ENCODE measurements at regions not wholly inside any gene's neighbourhood (a gene's known extent, or its start where the extent isn't known, plus 50 kb on each side); places are given as distances from the start of the nearest gene placed in this dataset.

DNA sequence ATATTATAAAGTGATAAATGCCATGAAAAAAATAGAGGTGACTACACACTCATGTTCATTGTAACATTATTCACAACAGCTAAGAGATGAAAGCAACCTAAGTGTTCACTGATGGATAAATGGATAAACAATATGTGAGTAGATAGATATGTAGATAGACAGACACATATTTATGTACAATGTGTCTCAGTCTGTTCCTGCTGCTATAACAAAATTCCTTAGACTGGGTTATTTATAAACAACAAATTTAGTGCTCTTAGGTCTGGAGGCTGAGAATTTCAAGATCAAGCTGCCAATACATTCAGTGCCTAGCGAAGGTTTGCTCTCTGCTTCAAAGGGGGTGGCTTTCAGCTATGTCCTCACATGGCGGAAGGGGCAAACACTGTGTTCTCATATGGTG lies 312.5 kb downstream of the ZNF621 start:
- TF ChIP-seq POLR2AphosphoS5 (IDR thresholded peaks at IDR 0.05; ENCODE audit: low read depth, low read length) = no peak
- TF ChIP-seq SIN3A (IDR thresholded peaks at IDR 0.05; ENCODE audit: borderline replicate concordance, insufficient read depth, low read depth, low read length) = no peak
- TF ChIP-seq CTCF (IDR thresholded peaks at IDR 0.05) = no peak
- TF ChIP-seq, protein P1, sequence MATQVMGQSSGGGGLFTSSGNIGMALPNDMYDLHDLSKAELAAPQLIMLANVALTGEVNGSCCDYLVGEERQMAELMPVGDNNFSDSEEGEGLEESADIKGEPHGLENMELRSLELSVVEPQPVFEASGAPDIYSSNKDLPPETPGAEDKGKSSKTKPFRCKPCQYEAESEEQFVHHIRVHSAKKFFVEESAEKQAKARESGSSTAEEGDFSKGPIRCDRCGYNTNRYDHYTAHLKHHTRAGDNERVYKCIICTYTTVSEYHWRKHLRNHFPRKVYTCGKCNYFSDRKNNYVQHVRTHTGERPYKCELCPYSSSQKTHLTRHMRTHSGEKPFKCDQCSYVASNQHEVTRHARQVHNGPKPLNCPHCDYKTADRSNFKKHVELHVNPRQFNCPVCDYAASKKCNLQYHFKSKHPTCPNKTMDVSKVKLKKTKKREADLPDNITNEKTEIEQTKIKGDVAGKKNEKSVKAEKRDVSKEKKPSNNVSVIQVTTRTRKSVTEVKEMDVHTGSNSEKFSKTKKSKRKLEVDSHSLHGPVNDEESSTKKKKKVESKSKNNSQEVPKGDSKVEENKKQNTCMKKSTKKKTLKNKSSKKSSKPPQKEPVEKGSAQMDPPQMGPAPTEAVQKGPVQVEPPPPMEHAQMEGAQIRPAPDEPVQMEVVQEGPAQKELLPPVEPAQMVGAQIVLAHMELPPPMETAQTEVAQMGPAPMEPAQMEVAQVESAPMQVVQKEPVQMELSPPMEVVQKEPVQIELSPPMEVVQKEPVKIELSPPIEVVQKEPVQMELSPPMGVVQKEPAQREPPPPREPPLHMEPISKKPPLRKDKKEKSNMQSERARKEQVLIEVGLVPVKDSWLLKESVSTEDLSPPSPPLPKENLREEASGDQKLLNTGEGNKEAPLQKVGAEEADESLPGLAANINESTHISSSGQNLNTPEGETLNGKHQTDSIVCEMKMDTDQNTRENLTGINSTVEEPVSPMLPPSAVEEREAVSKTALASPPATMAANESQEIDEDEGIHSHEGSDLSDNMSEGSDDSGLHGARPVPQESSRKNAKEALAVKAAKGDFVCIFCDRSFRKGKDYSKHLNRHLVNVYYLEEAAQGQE (IDR thresholded peaks at IDR 0.05; ENCODE audit: insufficient read depth in 1 of 2, low read depth in 2 of 2, low read length in 1 of 2) = no peak
